HG03457 (cell line): ENCODE measurements at regions not wholly inside any gene's neighbourhood (a gene's known extent, or its start where the extent isn't known, plus 50 kb on each side); places are given as distances from the start of the nearest gene placed in this dataset.
"Not testable (repeated sequence)": the region's sequence is repeated elsewhere in the genome, so short reads cannot be mapped to it uniquely, and the experiment has no call there.

ENCODE experiments used
- ATAC-seq: cut with Tn5 transposase; IDR thresholded peaks from one replicate; pipeline ENCODE4 v1.9.1; 2021; ENCODE audit warnings: moderate number of reproducible peaks; ENCODE audit not compliant: unreplicated experiment

DNA sequence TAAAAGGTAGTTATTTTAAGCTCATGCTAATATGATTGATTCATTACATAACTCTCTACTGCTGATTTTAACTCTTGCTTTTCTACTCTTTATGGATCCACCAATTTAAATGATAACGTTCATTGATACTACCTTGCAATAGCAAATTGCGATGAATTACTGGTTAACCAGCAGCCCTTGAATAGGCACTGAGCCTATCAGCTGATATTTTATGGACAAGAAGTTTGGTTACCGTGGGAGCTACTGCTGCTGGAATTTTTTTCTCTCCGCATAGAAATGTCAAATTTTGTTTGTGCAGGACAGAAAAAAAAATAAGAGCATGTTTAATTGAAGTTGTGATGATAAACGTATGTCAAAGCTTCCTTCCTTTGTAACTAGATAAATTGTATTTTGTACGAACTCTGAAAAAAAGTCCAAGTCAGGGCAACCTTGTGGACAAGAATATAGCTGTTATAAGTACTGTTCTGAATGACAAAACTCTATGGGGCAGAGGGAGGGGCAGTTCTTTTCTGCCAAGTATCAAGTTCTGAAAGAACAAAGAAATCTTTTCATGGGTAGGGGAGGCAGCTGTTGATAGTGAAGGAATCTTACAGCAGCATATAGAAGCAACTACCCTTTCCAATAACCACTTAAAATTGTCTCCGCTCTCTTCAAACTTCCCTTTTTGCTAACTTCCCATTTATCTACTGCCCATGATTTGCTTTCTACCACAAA is 434.9 kb upstream of the PABPC4L start:
- ATAC-seq = no peak

DNA sequence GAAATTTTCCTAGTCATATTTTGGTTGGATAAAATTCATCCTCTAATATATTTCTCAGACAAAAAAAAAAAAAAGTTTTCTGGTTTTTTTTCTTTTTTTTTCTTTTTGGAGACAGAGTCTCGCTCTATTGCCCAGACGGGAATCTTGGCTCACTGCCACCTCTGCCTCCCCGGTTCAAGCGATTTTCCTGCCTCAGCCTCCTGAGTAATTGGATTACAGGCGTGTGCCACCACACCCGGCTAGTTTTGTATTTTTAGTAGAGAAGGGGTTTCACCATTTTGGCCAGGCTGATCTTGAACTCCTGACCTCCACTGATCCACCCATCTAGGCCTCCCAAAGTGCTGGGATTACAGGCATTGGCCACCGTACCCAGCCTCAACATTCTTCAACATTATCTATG is 432.7 kb upstream of the PABPC4L start:
- ATAC-seq = no peak

DNA sequence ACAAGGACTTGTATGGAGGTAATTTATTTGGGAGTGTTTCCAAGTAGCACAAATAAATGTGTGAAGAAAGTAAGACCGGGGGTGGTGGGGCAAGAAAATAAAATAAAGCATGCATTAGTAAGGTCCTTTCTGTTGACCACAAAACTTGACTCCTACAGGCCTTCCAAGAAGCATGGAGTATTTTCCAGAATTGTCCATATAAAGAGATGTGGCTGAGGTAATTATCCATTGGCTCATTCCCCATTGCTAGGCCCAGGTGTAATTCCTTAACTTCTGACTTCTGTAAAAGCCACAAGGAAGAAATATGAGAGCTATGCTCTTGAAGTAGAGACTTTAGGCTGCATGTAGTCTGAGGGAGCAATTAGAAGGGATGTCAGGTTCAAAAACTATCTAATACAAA is 430.5 kb upstream of the PABPC4L start:
- ATAC-seq = no peak

DNA sequence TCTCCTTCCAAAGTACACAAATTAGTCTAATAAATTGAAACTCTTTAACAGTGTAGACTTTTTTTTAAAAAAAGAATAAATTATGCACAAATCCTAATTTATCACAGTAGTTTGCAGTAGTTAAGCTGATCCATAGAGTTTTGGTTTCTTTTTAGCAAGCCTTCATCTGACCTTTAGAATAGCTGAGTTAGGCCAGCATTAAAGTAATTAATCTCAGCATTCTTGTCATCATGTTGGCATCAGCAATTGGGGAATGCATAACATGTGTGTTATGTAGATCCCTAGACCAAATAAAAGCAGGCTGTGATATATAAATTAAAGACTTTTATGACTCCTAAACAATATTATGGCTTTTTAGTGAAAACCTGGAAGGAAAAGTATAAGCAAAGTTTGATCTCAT is 426.5 kb upstream of the PABPC4L start:
- no peak for ATAC-seq

DNA sequence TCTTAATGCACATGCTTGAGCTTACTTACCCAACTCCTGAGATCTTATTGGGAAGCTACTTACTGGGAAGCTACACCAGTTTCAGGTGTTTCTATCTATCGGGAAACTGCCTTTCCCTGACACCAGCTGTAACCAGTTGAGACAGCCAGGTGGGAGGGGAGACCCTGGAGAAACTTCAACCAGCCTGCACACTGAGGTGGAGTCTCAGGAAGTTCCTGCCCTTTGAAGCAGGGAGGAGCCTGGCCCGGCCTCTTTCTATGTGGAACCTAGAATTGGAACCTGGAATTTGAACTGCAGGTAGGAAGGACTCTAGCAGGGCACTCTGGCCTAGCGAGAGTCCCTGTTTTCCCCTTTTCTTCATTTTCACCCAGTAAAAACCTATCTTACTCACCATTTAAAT is 425.8 kb upstream of the PABPC4L start:
- no peak for ATAC-seq

DNA sequence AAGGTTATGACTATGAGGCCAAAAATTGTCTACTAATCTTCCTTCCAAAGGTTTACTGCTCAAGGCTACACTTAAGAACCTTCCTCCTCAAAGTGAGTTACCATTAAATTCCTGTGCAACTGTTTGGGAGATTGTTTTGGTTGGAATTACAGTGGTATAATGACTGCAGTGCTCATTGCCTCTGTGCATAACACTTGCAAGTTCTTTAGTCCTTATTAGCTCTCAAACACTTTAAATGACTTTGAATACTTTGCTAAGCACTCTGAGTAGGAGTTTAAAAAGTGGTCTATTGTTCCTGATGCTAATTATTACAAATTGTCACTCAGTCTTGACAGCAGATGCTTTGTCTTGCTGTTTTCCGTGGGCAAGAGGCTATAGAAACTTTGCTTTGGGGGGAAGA is 422.8 kb upstream of the PABPC4L start:
- ATAC-seq = no peak

DNA sequence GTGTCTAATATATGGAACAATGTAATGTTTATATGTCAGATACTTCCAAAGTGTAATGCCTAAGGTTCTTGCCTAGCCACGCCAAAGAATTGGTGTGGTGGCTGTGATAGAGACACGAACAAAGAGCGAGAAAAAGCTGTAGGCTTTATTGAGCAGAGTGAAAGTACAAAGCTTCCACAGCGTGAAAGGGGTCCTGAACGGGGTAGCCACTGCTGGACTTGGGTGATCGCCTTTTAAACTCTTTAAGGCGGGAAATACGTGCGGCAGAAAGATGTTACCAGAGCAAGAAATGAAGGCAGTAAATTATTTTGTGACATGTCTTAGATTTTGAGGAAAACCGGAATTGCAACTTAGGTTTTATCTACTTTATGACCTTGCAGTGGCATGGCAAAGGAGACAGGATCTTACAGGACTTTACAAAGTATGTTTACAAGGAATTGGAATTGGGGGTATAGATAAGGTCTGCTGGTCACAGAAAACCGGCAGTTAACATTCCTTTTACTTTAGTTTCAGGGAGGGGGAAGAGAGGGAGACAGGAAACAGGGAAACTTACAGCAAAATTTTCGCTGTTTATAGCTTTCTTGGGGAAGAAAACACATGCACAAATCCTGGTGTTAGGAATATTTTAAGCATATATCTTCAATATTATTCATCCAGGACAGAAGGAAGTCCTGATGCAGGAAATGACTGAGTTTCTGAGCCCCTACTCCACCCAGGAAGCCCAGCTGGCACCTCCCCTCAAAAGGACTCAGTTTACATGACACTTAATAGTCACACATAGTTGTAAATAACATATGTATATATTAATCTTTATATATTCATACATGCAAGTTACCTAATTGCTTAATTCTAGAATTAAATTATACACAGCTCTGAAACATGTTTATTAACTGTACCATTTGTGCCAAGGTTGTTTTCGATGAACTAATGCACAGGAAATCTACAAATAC is 421.3 kb upstream of the PABPC4L start:
- ATAC-seq = not testable (repeated sequence)

DNA sequence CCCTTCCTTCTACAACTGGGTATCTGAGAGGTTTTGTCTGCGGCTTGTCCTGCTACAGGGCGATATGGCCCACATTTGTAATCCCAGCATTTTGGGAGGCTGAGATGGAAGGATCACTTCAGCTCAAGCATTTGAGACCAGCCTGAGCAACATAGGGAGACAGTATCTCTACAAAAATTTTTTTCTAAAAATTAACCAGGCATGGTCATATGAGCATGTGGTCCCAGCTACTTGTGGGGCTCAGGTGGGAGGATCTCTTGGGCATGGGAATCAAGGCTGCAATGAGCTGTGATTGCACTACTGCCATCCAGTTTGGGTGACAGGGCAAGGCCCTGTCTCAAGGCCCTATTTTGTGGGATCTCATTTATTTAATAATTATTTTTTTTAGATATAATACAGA is 420.6 kb upstream of the PABPC4L start:
- ATAC-seq = no peak

DNA sequence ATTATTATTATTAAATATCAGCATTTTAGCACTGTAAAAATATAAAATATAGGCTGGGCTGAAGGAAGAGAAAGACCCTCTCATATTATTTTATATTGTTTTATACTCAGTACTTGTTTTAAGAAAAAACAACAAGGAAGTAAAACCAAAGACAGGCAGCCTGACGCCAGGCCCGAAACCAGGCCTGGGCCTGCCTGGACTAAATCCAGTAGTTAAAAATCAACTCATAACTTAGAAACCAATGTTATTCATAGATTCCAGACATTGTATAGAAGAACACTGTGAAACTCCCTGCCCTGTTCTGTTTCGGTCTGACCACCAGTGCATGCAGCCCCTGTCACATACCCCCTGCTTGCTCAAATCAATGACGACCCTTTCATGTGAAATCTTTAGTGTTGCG is 420.1 kb upstream of the PABPC4L start:
- ATAC-seq = not testable (repeated sequence)

DNA sequence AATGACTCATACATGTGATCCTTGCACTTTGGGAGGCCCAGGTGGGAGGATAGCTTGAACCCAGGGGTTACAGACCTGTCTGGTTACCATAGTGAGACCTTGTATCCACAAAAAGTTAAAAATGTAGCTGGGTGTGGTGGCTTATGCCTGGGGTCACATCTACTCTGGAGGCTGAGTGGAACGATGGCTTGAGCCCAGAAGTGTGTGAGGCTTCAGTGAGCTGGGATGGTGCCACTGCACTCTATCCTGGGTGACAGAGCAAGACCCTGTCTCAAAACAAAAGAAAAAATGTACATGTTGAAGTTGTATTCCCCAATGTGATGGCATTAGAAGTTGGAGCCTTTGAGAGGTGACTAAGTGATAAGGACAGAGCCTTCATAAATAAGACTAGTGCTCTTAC is 409.4 kb upstream of the PABPC4L start:
- ATAC-seq = no peak

DNA sequence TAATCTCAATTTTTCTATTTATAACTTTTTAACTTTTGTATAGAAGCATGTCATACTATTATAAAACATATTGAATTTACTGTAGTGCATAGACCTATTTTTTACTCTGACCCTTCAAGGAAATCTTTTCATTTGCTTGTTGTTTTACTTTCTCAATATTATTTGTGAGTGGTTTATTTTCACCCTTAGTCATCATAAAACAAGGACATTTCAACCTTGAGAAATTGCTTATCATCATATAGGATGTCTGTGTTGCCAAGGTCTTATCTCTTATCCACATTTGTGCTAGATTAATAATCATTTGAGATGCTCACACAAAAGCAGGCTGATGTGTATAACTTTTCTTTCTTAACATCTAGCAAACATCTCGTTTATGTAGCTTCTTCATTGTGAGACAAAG is 408.6 kb upstream of the PABPC4L start:
- no peak for ATAC-seq

DNA sequence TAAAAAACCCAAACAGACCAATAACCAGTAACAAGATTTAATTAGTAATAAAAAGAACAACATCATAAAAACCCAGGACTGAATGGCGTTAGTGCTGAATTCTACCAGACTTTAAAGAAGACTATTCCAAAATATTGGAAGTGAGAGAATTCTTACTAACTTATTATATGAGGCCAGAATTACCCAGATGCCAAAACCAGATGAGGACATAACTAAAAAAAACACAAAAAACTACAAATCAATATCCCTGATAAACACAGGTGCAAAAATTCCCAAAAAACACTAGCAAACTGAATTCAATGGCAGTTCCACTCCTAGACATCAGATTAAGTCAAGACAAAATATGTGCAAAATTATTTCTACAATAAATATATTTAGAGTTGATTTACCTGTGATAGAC is 400.1 kb upstream of the PABPC4L start:
- ATAC-seq = no peak

DNA sequence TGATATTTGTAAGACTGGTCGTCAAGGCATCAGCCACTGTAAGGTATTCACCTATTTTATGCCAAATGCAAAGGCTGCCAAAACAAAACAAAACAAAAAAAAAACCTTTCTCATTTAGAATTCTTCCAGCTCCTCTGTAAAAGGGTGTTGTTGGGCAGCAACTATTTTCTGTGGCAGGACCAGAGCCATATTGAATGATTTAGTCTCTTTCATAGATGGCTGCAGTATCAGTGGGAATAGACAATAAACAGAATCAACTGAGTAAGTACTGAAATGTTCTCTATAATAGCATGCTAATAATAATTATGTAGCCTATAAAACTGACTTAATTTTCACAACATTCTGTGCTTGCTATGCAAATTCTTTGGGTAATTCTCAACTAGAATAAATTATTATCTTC is 389.7 kb upstream of the PABPC4L start:
- ATAC-seq = no peak

DNA sequence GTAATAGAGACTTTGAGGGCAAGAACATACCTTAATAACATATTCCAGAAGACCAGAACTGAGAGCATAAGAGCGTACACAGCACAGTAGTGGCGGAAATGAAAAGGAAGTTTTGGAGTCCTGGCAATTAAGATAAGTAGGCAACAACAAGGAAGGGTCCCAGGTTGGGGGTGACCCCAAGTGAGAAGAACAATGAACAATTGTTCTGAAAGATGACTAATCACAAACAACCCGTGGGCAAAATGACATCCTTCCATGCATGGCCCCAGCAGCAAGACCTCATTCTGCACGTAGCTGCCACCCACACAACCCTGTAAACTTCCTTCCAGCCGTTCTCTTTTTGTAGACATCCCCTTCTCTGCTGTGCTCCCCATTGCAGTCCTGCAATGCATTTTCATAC is 384.4 kb upstream of the PABPC4L start:
- no peak for ATAC-seq

DNA sequence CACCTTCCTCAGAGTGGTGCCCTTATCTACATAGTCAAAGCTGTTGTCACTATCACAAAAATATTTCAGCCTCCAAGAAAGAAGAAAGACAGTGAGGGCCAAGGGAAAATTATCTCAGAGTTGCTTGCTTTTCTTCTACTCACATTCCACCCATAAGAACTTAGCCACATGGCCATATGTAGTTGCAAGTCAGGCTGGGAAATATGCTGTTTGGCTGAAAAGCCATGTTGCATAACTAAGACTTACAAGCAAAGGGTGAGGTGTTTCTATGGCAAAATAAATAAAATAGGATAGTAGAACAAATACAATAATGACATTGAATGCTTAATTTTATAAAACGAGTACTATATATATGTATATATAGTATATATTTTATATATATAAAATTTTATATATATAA is 365.9 kb upstream of the PABPC4L start:
- no peak for ATAC-seq

DNA sequence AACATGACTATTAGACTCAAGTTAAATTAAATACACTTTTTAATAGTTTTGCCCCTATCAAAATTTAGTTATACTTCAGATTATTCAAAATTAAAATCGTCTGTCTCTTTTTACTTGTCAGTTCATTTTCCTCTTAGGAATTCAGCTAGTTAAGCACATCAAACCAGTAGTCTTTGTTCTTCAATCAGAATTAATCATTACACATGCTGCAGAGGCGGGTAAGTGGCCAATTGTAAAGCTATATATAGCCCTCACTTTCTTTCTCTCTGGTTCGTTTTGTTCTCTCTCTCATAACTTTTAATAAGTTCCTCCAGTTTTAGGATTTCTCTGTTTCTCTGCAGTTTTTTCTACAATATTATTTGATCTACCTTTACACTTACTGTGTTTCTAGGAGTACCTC is 359.1 kb upstream of the PABPC4L start:
- no peak for ATAC-seq

DNA sequence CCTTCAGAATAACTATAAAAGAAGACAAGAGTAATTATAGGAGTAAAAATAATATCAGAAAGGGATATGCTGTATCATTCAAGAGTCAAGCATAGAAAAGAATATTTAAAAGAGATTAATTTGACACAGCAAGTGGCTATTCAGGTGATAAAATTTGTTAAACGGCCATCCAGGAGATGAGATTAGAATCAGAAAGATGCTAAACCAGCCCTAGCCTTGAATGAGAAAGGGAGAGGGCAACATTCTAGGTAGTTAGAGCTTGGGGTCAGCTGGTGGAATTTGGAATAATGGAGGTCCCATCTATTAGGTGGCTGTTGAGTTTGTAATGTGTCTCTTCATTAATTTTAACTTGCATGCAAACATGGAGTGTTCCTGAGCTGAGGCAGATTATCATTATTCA is 350.5 kb upstream of the PABPC4L start:
- no peak for ATAC-seq

DNA sequence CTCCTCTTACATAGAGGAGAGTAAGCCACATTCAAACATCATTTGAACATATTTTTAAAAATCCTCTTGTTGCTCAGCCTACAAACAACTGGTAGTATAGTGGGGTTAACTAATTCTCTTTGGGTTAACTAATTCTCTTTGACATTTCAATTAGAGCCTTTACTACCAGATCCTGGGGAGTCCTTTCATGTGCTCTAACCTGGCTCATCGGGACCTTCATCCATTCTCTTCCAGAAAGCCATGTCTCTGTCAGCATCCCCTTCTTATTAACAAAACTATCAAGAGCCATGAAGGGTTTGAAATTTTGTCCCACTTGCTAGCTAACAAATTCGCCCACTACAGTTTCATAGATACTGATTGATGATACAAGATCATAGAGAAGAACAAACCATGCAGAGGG is 349.8 kb upstream of the PABPC4L start:
- ATAC-seq = no peak

DNA sequence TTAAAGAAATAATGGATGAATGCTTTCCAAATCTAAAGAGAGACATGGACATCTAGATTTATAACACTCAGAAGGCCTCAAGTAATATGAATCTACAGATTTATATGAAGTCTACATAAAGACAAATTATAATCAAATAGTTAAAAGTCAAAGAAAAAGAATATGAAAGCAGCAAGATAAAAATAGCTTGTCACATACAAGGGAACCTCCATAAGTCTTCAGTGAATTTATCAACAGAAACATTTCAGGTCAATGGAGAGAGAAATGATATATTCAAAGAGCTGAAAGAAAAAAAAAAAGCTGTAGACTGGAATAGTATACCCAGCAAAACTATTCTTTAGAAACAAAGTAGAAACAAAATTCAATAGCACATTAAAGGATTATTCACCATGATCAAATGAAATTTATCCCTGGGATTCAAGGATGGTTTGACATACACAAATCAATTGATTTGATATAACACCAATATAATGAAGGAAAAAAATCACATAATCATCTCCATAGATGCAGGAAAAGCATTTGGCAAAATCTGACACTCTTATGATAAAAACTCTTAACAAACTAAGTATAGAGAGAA is 346.6 kb upstream of the PABPC4L start:
- ATAC-seq = no peak

DNA sequence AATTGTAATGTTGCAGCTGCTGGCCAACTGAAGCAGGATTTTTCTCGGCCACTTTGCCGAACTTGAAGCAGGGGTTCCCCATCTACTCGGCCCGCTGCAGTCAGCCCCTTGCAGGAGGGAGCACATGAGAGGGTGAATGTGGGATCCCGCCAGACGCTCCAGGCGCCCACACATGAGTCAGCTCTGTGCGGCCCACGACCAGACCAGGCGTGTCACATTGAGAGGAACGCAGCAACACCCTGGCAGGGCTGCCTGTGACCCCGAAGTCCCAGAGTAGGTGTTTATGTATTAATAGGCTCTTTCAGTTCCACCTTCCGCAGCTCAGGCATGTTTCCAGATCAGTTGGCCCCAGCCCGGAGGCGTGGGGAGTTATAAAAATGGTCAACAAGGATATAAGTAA is 344.7 kb upstream of the PABPC4L start:
- no peak for ATAC-seq

DNA sequence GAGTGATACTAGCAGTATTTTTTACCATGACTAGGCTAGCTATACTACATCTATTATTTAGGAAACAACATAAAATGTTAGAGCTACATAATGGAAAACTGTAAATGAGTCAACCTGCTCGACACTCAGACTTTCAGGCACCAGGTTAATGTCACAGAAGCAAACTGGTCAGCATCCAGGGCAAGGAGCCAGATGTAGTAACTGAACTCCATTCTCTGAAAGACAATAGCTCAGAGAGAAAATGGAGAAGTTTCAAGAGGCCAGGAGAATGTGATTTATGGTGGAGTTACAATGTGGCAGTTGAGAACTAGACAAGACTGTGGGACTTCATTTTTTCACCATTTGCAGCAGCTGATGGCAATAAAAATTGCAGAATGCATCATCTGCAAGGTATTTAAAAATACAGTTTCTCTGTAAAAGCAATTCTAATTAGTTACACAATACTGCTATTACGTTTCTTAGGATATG is 342.7 kb upstream of the PABPC4L start:
- no peak for ATAC-seq

DNA sequence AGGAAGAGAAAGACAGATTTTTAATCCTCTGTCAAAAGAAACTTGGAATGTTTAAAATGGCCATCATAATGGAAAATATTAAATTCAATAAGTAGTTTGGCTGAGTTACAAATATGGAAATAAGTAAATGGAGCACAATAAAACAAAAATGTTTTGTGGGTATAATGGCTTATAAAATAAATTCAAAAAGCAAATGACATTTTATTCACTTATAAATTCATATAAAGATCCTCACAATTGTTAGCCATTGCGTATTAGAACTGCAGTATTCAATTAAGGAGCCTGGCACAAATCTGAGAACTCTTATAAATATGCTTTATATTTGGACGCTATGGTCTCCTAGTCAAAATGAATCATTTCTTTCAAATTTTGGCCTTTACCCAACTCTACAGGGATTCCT is 339.0 kb upstream of the PABPC4L start:
- ATAC-seq = no peak
